ENCODE measurements at regions not wholly inside any gene's neighbourhood (a gene's known extent, or its start where the extent isn't known, plus 50 kb on each side); places are given as distances from the start of the nearest gene placed in this dataset.
"Not testable (repeated sequence)": the region's sequence is repeated elsewhere in the genome, so short reads cannot be mapped to it uniquely, and the experiment has no call there.

- Histone ChIP-seq H3K4me2 (ENCODE audit: low read depth, low read length, poor library complexity, severe bottlenecking) (no peak overlapping the region), H3K4me1 (ENCODE audit: insufficient read depth, low read length, poor library complexity, severe bottlenecking) (no peaks in the 10 kb centered on the region), H3K9me3 (ENCODE audit: insufficient read depth, low read depth, low read length) (no peaks in the 10 kb centered on the region), H3K79me2 (ENCODE audit: insufficient read depth, low read length) (no peaks in the 10 kb centered on the region), H2AFZ (ENCODE audit: low read length) (no peak overlapping the region), H3K36me3 (ENCODE audit: insufficient read depth, low read length) (no peaks in the 10 kb centered on the region), H4K20me1 (ENCODE audit: insufficient read depth, low read length, poor library complexity, severe bottlenecking) (no peaks in the 10 kb centered on the region), H3K4me3 (ENCODE audit: low read length, poor library complexity, severe bottlenecking) (no peak overlapping the region), H3F3A (ENCODE audit: low read depth) (no peaks in the 10 kb centered on the region), H3K9me2 (replicated peaks; ENCODE audit: low read depth, low read length) (no peaks in the 10 kb centered on the region), H3K9ac (ENCODE audit: low read depth, low read length, poor library complexity, severe bottlenecking) (no peak overlapping the region), H3K27me3 (ENCODE audit: insufficient read depth, low read length, poor library complexity, severe bottlenecking) (no peaks in the 10 kb centered on the region)
- TF ChIP-seq EZH2phosphoT487 (IDR thresholded peaks at IDR 0.05; ENCODE audit: borderline replicate concordance) = no peak
- TF ChIP-seq CTCF (conservative IDR thresholded peaks at IDR 0.05; ENCODE audit: low read length) = no peak
Observed at GRCh38 chr17:27089929-27090247, 204.0 kb upstream of the WSB1 start.

- H3K9me2 ChIP-seq (replicated peaks; ENCODE audit: low read depth, low read length); H2AFZ ChIP-seq (ENCODE audit: low read length); H3K9ac ChIP-seq (ENCODE audit: low read depth, low read length, poor library complexity, severe bottlenecking); H3K27me3 ChIP-seq (ENCODE audit: insufficient read depth, low read length, poor library complexity, severe bottlenecking); H3K4me3 ChIP-seq (ENCODE audit: low read length, poor library complexity, severe bottlenecking); H4K20me1 ChIP-seq (ENCODE audit: insufficient read depth, low read length, poor library complexity, severe bottlenecking); H3K4me1 ChIP-seq (ENCODE audit: insufficient read depth, low read length, poor library complexity, severe bottlenecking); H3K79me2 ChIP-seq (ENCODE audit: insufficient read depth, low read length); H3K4me2 ChIP-seq (ENCODE audit: low read depth, low read length, poor library complexity, severe bottlenecking); H3K9me3 ChIP-seq (ENCODE audit: insufficient read depth, low read depth, low read length); H3K36me3 ChIP-seq (ENCODE audit: insufficient read depth, low read length); H3F3A ChIP-seq (ENCODE audit: low read depth): not testable (repeated sequence)
Observed at GRCh38 chr17:27090450-27091042, 203.4 kb upstream of the WSB1 start.

- TF ChIP-seq CTCF (conservative IDR thresholded peaks at IDR 0.05; ENCODE audit: low read length) = no peak
- TF ChIP-seq EZH2phosphoT487 (IDR thresholded peaks at IDR 0.05; ENCODE audit: borderline replicate concordance) = no peak
- Histone ChIP-seq H3K79me2 (ENCODE audit: insufficient read depth, low read length) (no peaks in the 10 kb centered on the region), H3K4me1 (ENCODE audit: insufficient read depth, low read length, poor library complexity, severe bottlenecking) (no peaks in the 10 kb centered on the region), H3K36me3 (ENCODE audit: insufficient read depth, low read length) (no peaks in the 10 kb centered on the region), H3K9ac (ENCODE audit: low read depth, low read length, poor library complexity, severe bottlenecking) (no peak overlapping the region), H3K4me2 (ENCODE audit: low read depth, low read length, poor library complexity, severe bottlenecking) (no peak overlapping the region), H3K27me3 (ENCODE audit: insufficient read depth, low read length, poor library complexity, severe bottlenecking) (no peaks in the 10 kb centered on the region), H3F3A (ENCODE audit: low read depth) (no peaks in the 10 kb centered on the region), H4K20me1 (ENCODE audit: insufficient read depth, low read length, poor library complexity, severe bottlenecking) (no peaks in the 10 kb centered on the region), H2AFZ (ENCODE audit: low read length) (no peak overlapping the region), H3K4me3 (ENCODE audit: low read length, poor library complexity, severe bottlenecking) (no peak overlapping the region), H3K9me3 (ENCODE audit: insufficient read depth, low read depth, low read length) (no peaks in the 10 kb centered on the region), H3K9me2 (replicated peaks; ENCODE audit: low read depth, low read length) (no peaks in the 10 kb centered on the region)
Observed at GRCh38 chr17:27091043-27091497, 202.8 kb upstream of the WSB1 start.

- H2AFZ ChIP-seq (ENCODE audit: low read length); H3K9me3 ChIP-seq (ENCODE audit: insufficient read depth, low read depth, low read length); H3K36me3 ChIP-seq (ENCODE audit: insufficient read depth, low read length); H3F3A ChIP-seq (ENCODE audit: low read depth); H3K4me1 ChIP-seq (ENCODE audit: insufficient read depth, low read length, poor library complexity, severe bottlenecking); H3K27me3 ChIP-seq (ENCODE audit: insufficient read depth, low read length, poor library complexity, severe bottlenecking); H3K79me2 ChIP-seq (ENCODE audit: insufficient read depth, low read length); H4K20me1 ChIP-seq (ENCODE audit: insufficient read depth, low read length, poor library complexity, severe bottlenecking); H3K9me2 ChIP-seq (replicated peaks; ENCODE audit: low read depth, low read length); H3K9ac ChIP-seq (ENCODE audit: low read depth, low read length, poor library complexity, severe bottlenecking); H3K4me2 ChIP-seq (ENCODE audit: low read depth, low read length, poor library complexity, severe bottlenecking); H3K4me3 ChIP-seq (ENCODE audit: low read length, poor library complexity, severe bottlenecking): not testable (repeated sequence)
Observed at GRCh38 chr17:27094179-27094578, 199.7 kb upstream of the WSB1 start.

GRCh38 chr17:27095821-27096220, 198.1 kb upstream of the WSB1 start:
- H3K4me1 ChIP-seq (ENCODE audit: insufficient read depth, low read length, poor library complexity, severe bottlenecking); H3K27me3 ChIP-seq (ENCODE audit: insufficient read depth, low read length, poor library complexity, severe bottlenecking); H3K4me2 ChIP-seq (ENCODE audit: low read depth, low read length, poor library complexity, severe bottlenecking); H3K79me2 ChIP-seq (ENCODE audit: insufficient read depth, low read length); H3K36me3 ChIP-seq (ENCODE audit: insufficient read depth, low read length); H2AFZ ChIP-seq (ENCODE audit: low read length); H3K4me3 ChIP-seq (ENCODE audit: low read length, poor library complexity, severe bottlenecking); H3K9me3 ChIP-seq (ENCODE audit: insufficient read depth, low read depth, low read length); H3K9me2 ChIP-seq (replicated peaks; ENCODE audit: low read depth, low read length); H3K9ac ChIP-seq (ENCODE audit: low read depth, low read length, poor library complexity, severe bottlenecking); H4K20me1 ChIP-seq (ENCODE audit: insufficient read depth, low read length, poor library complexity, severe bottlenecking); H3F3A ChIP-seq (ENCODE audit: low read depth): not testable (repeated sequence)

GRCh38 chr17:27099266-27099665, 194.6 kb upstream of the WSB1 start:
- not testable (repeated sequence) for H3K9me2 ChIP-seq (replicated peaks; ENCODE audit: low read depth, low read length); H3K4me1 ChIP-seq (ENCODE audit: insufficient read depth, low read length, poor library complexity, severe bottlenecking); H2AFZ ChIP-seq (ENCODE audit: low read length); H3K4me2 ChIP-seq (ENCODE audit: low read depth, low read length, poor library complexity, severe bottlenecking); H4K20me1 ChIP-seq (ENCODE audit: insufficient read depth, low read length, poor library complexity, severe bottlenecking); H3K79me2 ChIP-seq (ENCODE audit: insufficient read depth, low read length); H3K36me3 ChIP-seq (ENCODE audit: insufficient read depth, low read length); H3K4me3 ChIP-seq (ENCODE audit: low read length, poor library complexity, severe bottlenecking); H3K9ac ChIP-seq (ENCODE audit: low read depth, low read length, poor library complexity, severe bottlenecking); H3K27me3 ChIP-seq (ENCODE audit: insufficient read depth, low read length, poor library complexity, severe bottlenecking); H3K9me3 ChIP-seq (ENCODE audit: insufficient read depth, low read depth, low read length); H3F3A ChIP-seq (ENCODE audit: low read depth)
